ENCODE measurements at regions not wholly inside any gene's neighbourhood (a gene's known extent, or its start where the extent isn't known, plus 50 kb on each side); places are given as distances from the start of the nearest gene placed in this dataset.

DNA sequence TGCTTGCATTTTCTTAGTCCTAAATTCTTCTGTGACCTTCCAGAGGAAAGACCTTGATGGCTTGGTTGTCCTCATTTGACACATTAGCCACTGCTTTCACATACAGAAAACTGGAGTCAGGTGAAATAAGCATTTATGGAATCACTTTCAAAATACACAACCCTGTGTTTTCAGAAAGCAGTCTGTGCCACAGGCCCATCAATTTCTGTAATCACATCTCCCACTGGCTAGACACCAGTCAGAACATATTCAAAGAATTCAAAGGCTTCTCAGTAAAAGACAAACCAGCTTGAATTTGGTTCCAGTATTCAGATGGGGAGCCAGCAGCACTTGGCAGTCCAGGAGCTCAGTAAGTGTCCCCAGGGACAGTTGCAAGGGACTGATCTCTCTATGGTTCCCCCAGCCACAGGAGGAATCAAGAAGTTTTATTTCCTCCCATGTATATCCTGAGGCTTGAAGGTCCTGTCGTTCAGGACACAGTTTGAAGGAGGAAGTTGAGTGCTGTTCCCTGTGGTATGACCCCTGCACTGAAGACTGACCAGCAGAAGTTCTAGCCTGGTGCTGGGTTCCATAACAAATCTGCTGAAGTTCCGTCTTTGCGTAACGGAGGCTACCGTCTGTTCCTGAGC, 214.3 kb downstream of the FOXO1 start:
- TF ChIP-seq, protein P1, sequence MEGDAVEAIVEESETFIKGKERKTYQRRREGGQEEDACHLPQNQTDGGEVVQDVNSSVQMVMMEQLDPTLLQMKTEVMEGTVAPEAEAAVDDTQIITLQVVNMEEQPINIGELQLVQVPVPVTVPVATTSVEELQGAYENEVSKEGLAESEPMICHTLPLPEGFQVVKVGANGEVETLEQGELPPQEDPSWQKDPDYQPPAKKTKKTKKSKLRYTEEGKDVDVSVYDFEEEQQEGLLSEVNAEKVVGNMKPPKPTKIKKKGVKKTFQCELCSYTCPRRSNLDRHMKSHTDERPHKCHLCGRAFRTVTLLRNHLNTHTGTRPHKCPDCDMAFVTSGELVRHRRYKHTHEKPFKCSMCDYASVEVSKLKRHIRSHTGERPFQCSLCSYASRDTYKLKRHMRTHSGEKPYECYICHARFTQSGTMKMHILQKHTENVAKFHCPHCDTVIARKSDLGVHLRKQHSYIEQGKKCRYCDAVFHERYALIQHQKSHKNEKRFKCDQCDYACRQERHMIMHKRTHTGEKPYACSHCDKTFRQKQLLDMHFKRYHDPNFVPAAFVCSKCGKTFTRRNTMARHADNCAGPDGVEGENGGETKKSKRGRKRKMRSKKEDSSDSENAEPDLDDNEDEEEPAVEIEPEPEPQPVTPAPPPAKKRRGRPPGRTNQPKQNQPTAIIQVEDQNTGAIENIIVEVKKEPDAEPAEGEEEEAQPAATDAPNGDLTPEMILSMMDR (IDR thresholded peaks at IDR 0.05; ENCODE audit: insufficient read depth, low read length, poor library complexity, severe bottlenecking): no peak
- TF ChIP-seq EZH2phosphoT487 (conservative IDR thresholded peaks at IDR 0.05; ENCODE audit: low read length): no peak

Measured in SU-DHL-6 (cell line).